PC-3 (cell line): ENCODE measurements at regions not wholly inside any gene's neighbourhood (a gene's known extent, or its start where the extent isn't known, plus 50 kb on each side); places are given as distances from the start of the nearest gene placed in this dataset.

ENCODE experiments used
- ATAC-seq: fragments of 200-7000 bp; cut with Tn5 transposase; 2 replicates; pipeline ENCODE4 v1.9.1; 2020; ENCODE audit warnings: mild to moderate bottlenecking, moderate library complexity
- BruUV-seq: library from RNA; stranded (reverse); fragments of 400-500 nt; replicated peaks from 2 replicates; lab custom pipeline; 2021; lab: Mats Ljungman, UMichigan
- CTCF ChIA-PET: fragments of 300-600 bp; sonication (Branson Sonifier 250); formaldehyde crosslinking; loops from one replicate; lab custom pipeline; 2022; ENCODE audit warnings: antibody characterized with exemption; lab: Charles Lee
- POLR2A ChIA-PET: fragments of 300-600 bp; sonication (Branson Sonifier 250); formaldehyde crosslinking; loops from one replicate; lab custom pipeline; 2022; ENCODE audit warnings: antibody characterized with exemption; ENCODE audit not compliant: unreplicated experiment; lab: Charles Lee
- DNase-seq: peaks from one replicate; pipeline ENCODE4 v3.0.0-alpha.2; 2015
- H2AFZ ChIP-seq: fragments of 300-600 bp; sonication (generic); 2 replicates; pipeline ENCODE4 v1.6.0; 2016; ENCODE audit warnings: antibody characterized with exemption, low read length
- H3F3A ChIP-seq: fragments of 300-600 bp; sonication (generic); one replicate; pipeline ENCODE4 v1.6.0; 2017; ENCODE audit warnings: antibody characterized with exemption, low read length, control low read depth, mild to moderate bottlenecking; ENCODE audit not compliant: unreplicated experiment
- H3K27ac ChIP-seq: fragments of 300-600 bp; sonication (generic); 2 replicates; pipeline ENCODE4 v1.5.1; 2016; ENCODE audit warnings: mild to moderate bottlenecking, low read length
- H3K27me3 ChIP-seq: fragments of 300-600 bp; sonication (generic); 2 replicates; pipeline ENCODE4 v1.6.1; 2016; ENCODE audit warnings: low read length, mixed read lengths
- H3K36me3 ChIP-seq: fragments of 300-600 bp; sonication (generic); 2 replicates; pipeline ENCODE4 v1.6.1; 2016; ENCODE audit warnings: low read depth, mixed run types, low read length, mixed read lengths
- H3K4me1 ChIP-seq: fragments of 300-600 bp; sonication (generic); 2 replicates; pipeline ENCODE4 v1.5.1; 2016; ENCODE audit warnings: low read length; ENCODE audit not compliant: insufficient read depth
- H3K4me2 ChIP-seq: fragments of 300-600 bp; sonication (generic); 2 replicates; pipeline ENCODE4 v1.6.0; 2016; ENCODE audit warnings: low read length
- H3K4me3 ChIP-seq: fragments of 300-600 bp; sonication (generic); 2 replicates; pipeline ENCODE4 v1.5.1; 2016; ENCODE audit warnings: mild to moderate bottlenecking, low read length, mixed read lengths
- H3K79me2 ChIP-seq: fragments of 300-600 bp; sonication (generic); 2 replicates; pipeline ENCODE4 v1.6.1; 2017; ENCODE audit warnings: low read length, mixed read lengths
- H3K9ac ChIP-seq: fragments of 300-600 bp; sonication (generic); 2 replicates; pipeline ENCODE4 v1.6.0; 2016; ENCODE audit warnings: mild to moderate bottlenecking, low read length
- H3K9me2 ChIP-seq: fragments of 300-600 bp; sonication (generic); replicated peaks from 2 replicates; pipeline ENCODE4 v1.6.1; 2016; ENCODE audit warnings: mixed run types, low read length, mixed read lengths
- H3K9me3 ChIP-seq: fragments of 300-600 bp; sonication (generic); 2 replicates; pipeline ENCODE4 v1.6.1; 2016; ENCODE audit warnings: low read length, mixed read lengths
- H4K20me1 ChIP-seq: fragments of 300-600 bp; sonication (generic); 2 replicates; pipeline ENCODE4 v1.6.1; 2016; ENCODE audit warnings: low read length, mixed read lengths
- EZH2 ChIP-seq: fragments of 300-600 bp; sonication (generic); IDR thresholded peaks from one replicate; pipeline ENCODE4 v1.6.1; 2017; ENCODE audit warnings: antibody characterized with exemption, mild to moderate bottlenecking, low read length; ENCODE audit not compliant: unreplicated experiment
- EZH2phosphoT487 ChIP-seq: fragments of 300-600 bp; sonication (generic); IDR thresholded peaks from 2 replicates; pipeline ENCODE4 v1.6.1; 2018; ENCODE audit warnings: mild to moderate bottlenecking, antibody characterized with exemption, low read length, borderline replicate concordance
- intact Hi-C: fragments of 100-400 bp; cut with micrococcal nuclease; formaldehyde crosslinking; loops from 2 replicates; pipeline ENCODE4 v1.9.0; 2023
- TF ChIP-seq, protein P1 (sequence below): fragments of 300-600 bp; sonication (generic); conservative IDR thresholded peaks from 2 replicates; pipeline ENCODE4 v1.5.1; 2017; ENCODE audit warnings: antibody characterized with exemption, low read depth, mild to moderate bottlenecking, low read length

DNA sequence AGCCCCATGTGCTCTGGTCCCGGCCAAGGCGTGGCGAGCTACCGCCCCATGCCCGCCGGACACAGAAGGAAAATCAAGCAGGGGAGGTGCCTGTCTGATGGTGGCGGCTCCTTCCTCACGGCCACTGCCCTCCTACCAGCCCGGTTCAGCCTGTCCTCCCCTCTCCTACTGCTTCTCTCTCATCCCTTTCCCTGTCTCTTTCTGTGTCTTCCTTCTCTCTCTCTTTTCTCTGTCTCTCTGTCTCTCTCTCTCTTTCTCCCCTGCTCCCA, 279.1 kb downstream of the ASMT start:
- Histone ChIP-seq H3K36me3 (no peaks in the 10 kb centered on the region), H2AFZ (no peak overlapping the region), H3K9me3 (no peaks in the 10 kb centered on the region), H3F3A (no peaks in the 10 kb centered on the region), H4K20me1 (no peaks in the 10 kb centered on the region), H3K9ac (no peak overlapping the region), H3K27ac (no peak overlapping the region), H3K9me2 (no peaks in the 10 kb centered on the region), H3K79me2 (no peaks in the 10 kb centered on the region), H3K4me3 (no peak overlapping the region), H3K27me3 (no peaks in the 10 kb centered on the region), H3K4me2 (no peak overlapping the region), H3K4me1 (no peaks in the 10 kb centered on the region)
- TF ChIP-seq EZH2phosphoT487, result no peak
- TF ChIP-seq, protein P1, sequence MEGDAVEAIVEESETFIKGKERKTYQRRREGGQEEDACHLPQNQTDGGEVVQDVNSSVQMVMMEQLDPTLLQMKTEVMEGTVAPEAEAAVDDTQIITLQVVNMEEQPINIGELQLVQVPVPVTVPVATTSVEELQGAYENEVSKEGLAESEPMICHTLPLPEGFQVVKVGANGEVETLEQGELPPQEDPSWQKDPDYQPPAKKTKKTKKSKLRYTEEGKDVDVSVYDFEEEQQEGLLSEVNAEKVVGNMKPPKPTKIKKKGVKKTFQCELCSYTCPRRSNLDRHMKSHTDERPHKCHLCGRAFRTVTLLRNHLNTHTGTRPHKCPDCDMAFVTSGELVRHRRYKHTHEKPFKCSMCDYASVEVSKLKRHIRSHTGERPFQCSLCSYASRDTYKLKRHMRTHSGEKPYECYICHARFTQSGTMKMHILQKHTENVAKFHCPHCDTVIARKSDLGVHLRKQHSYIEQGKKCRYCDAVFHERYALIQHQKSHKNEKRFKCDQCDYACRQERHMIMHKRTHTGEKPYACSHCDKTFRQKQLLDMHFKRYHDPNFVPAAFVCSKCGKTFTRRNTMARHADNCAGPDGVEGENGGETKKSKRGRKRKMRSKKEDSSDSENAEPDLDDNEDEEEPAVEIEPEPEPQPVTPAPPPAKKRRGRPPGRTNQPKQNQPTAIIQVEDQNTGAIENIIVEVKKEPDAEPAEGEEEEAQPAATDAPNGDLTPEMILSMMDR, result no peak
- no peak for TF ChIP-seq EZH2
- DNase-seq, result no peak
- no TSS peak for BruUV-seq
- intact Hi-C loops, result no loop called here
- no peak for ATAC-seq
- ChIA-PET CTCF (no interaction called here), POLR2A (no interaction called here)

DNA sequence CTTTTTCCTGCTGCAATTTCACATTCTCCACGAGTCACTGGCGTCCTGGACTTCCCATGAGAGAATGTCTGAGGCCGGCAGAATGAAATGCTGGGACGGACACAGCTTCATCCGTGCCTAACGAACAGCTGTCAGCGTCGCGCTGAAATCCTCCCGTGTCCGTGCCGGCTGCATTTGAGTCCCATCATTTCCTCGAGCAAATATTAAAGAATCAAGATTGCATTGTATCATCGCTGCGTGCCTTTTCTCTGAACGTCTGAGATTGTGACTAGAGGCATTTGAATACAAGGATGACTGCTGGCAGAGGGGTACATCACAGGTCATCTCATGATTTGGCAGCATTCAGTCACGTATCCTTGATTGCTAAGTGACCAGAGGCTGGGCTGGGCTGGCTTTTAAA, 279.9 kb downstream of the ASMT start:
- TF ChIP-seq EZH2 (no peak), EZH2phosphoT487 (no peak)
- TF ChIP-seq, protein P1, result no peak
- no peaks in the 10 kb centered on the region for H4K20me1 ChIP-seq
- DNase-seq, result no peak
- 0 out of 2 replicates have a peak overlapping the region, but pooled peaks have one; percentile 26 for H3K4me3 ChIP-seq
- intact Hi-C loops, result no loop called here
- H2AFZ ChIP-seq, result peak overlapping the region; percentile 67
- H3K4me1 ChIP-seq, result no peaks in the 10 kb centered on the region
- ChIA-PET CTCF (no interaction called here), POLR2A (no interaction called here)
- no peaks in the 10 kb centered on the region for H3K9me2 ChIP-seq
- H3K9ac ChIP-seq, result no peak overlapping the region
- no TSS peak for BruUV-seq
- H3K9me3 ChIP-seq, result no peaks in the 10 kb centered on the region
- no peak overlapping the region for H3K27ac ChIP-seq
- H3K27me3 ChIP-seq, result no peaks in the 10 kb centered on the region
- H3K4me2 ChIP-seq, result peak overlapping the region; percentile 51
- no peaks in the 10 kb centered on the region for H3K36me3 ChIP-seq
- H3K79me2 ChIP-seq, result no peaks in the 10 kb centered on the region
- no peak for ATAC-seq
- no peaks in the 10 kb centered on the region for H3F3A ChIP-seq

DNA sequence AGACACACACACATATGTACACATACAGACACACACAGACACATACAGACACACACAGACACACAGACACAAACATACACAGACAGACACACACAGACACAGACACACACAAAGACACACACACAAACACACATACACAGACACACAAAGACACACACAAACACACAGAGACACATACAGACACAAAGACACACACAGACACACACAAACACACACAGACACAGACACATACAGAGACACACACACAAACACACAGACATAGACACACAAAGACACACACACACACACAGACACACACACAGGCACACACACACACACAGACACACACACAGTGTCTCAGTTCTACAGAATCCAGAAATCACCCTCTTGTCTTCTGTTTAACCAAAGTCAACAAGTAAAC, 280.7 kb downstream of the ASMT start:
- H3K9me2 ChIP-seq, result no peaks in the 10 kb centered on the region
- ChIA-PET CTCF (no interaction called here), POLR2A (no interaction called here)
- H3F3A ChIP-seq, result no peaks in the 10 kb centered on the region
- no peaks in the 10 kb centered on the region for H3K36me3 ChIP-seq
- H3K79me2 ChIP-seq, result no peaks in the 10 kb centered on the region
- H3K4me3 ChIP-seq, result no peak overlapping the region
- H4K20me1 ChIP-seq, result no peaks in the 10 kb centered on the region
- intact Hi-C loops, result no loop called here
- no peak for ATAC-seq
- H2AFZ ChIP-seq, result no peak overlapping the region
- no TSS peak for BruUV-seq
- H3K27me3 ChIP-seq, result no peaks in the 10 kb centered on the region
- no peak overlapping the region for H3K9ac ChIP-seq
- DNase-seq, result no peak
- no peaks in the 10 kb centered on the region for H3K4me1 ChIP-seq
- no peak overlapping the region for H3K4me2 ChIP-seq
- no peaks in the 10 kb centered on the region for H3K9me3 ChIP-seq
- TF ChIP-seq EZH2, result no peak
- TF ChIP-seq, protein P1, result no peak
- no peak for TF ChIP-seq EZH2phosphoT487
- H3K27ac ChIP-seq, result no peak overlapping the region
